ENCODE measurements at regions not wholly inside any gene's neighbourhood (a gene's known extent, or its start where the extent isn't known, plus 50 kb on each side); places are given as distances from the start of the nearest gene placed in this dataset.

GRCh38 chr6:91705646-91706045, 1118.8 kb upstream of the MAP3K7 start:
- ChIA-PET POLR2A (no interaction called here), CTCF (no interaction called here)
- Histone ChIP-seq H3K4me3 (no peak overlapping the region), H3K4me2 (no peak overlapping the region), H3K9me3 (no peaks in the 10 kb centered on the region), H3K4me1 (no peaks in the 10 kb centered on the region), H3K27ac (no peak overlapping the region)
- FAIRE-seq: no peak
- ATAC-seq: no peak
- TF ChIP-seq CBX2 (IDR thresholded peaks at IDR 0.05; ENCODE audit: borderline replicate concordance, low read depth) (no peak), MAZ (IDR thresholded peaks at IDR 0.05; ENCODE audit: borderline replicate concordance, low read depth, low read length) (no peak), TP53 (CRISPR knock-in tag; IDR thresholded peaks at IDR 0.05) (no peak), SMC3 (IDR thresholded peaks at IDR 0.05) (no peak), HOXA7 (CRISPR knock-in tag; IDR thresholded peaks at IDR 0.05) (no peak), JUN (IDR thresholded peaks at IDR 0.05) (no peak), BCL3 (IDR thresholded peaks at IDR 0.05) (no peak), CHD2 (IDR thresholded peaks at IDR 0.05; ENCODE audit: low read length, partially characterized antibody) (no peak), POLR2A (IDR thresholded peaks at IDR 0.05; ENCODE audit: low read length) (no peak), NPAS2 (CRISPR knock-in tag; IDR thresholded peaks at IDR 0.05; ENCODE audit: borderline replicate concordance) (no peak), EHF (CRISPR knock-in tag; IDR thresholded peaks at IDR 0.05) (no peak)
- TF ChIP-seq, protein P1, sequence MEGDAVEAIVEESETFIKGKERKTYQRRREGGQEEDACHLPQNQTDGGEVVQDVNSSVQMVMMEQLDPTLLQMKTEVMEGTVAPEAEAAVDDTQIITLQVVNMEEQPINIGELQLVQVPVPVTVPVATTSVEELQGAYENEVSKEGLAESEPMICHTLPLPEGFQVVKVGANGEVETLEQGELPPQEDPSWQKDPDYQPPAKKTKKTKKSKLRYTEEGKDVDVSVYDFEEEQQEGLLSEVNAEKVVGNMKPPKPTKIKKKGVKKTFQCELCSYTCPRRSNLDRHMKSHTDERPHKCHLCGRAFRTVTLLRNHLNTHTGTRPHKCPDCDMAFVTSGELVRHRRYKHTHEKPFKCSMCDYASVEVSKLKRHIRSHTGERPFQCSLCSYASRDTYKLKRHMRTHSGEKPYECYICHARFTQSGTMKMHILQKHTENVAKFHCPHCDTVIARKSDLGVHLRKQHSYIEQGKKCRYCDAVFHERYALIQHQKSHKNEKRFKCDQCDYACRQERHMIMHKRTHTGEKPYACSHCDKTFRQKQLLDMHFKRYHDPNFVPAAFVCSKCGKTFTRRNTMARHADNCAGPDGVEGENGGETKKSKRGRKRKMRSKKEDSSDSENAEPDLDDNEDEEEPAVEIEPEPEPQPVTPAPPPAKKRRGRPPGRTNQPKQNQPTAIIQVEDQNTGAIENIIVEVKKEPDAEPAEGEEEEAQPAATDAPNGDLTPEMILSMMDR (IDR thresholded peaks at IDR 0.05): no peak
- DNase-seq (ENCODE audit: low read depth in 1 of 2, low spot score in 1 of 2): no peak
- WGBS (ENCODE audit: missing lambda C conversion rate): 0% methylated on average over 3 of the region's 3 CpGs

DNA sequence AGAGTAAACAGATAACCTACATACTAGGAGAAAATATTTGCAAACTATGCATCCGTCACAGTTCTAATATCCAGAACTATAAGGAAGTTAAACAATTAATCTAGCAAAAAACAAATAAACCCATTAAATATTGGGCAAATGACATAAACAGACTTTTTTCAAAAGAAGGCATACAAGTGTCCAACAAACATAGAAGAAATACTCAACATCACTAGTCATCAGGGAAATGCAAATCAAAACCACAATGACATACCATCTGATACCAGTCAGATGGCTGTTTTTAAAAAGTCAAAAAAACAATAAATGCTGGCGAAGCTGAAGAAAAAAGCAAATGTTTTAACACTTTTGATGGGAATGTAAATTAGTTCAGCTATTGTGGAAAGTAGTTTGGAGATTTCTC, 1117.7 kb upstream of the MAP3K7 start:
- Histone ChIP-seq H3K4me3 (no peak overlapping the region), H3K4me1 (no peaks in the 10 kb centered on the region), H3K9me3 (no peaks in the 10 kb centered on the region), H3K27ac (no peak overlapping the region), H3K4me2 (no peak overlapping the region)
- 9% methylated on average over 2 of the region's 2 CpGs for WGBS (ENCODE audit: missing lambda C conversion rate)
- TF ChIP-seq POLR2A (IDR thresholded peaks at IDR 0.05; ENCODE audit: low read length) (no peak), BHLHE40 (IDR thresholded peaks at IDR 0.05; ENCODE audit: low read depth, low read length) (no peak), CHD4 (IDR thresholded peaks at IDR 0.05; ENCODE audit: borderline replicate concordance) (no peak)
- CTCF ChIA-PET: interaction anchor here (0.6 kb wide), 1 partner anchor 332 kb away, joined by 3 read pairs; no protein-coding TSS in a partner anchor
- DNase-seq (ENCODE audit: low read depth in 1 of 2, low spot score in 1 of 2): no peak
- POLR2A ChIA-PET: no interaction called here
- FAIRE-seq: no peak
- ATAC-seq: no peak

- TF ChIP-seq NPAS2 (CRISPR knock-in tag; IDR thresholded peaks at IDR 0.05; ENCODE audit: borderline replicate concordance) (no peak), BCL3 (IDR thresholded peaks at IDR 0.05) (no peak), FOSL2 (IDR thresholded peaks at IDR 0.05) (no peak), FOSL2 (CRISPR knock-in tag; IDR thresholded peaks at IDR 0.05) (no peak), EHMT2 (IDR thresholded peaks at IDR 0.05; ENCODE audit: low read depth) (no peak), MAZ (IDR thresholded peaks at IDR 0.05; ENCODE audit: borderline replicate concordance, low read depth, low read length) (no peak), HDAC2 (IDR thresholded peaks at IDR 0.05) (no peak), JUN (IDR thresholded peaks at IDR 0.05) (no peak), ZNF302 (CRISPR knock-in tag; IDR thresholded peaks at IDR 0.05) (no peak), RFX5 (IDR thresholded peaks at IDR 0.05) (no peak), PHF8 (IDR thresholded peaks at IDR 0.05; ENCODE audit: borderline replicate concordance, low read depth) (no peak), NFE2L2 (conservative IDR thresholded peaks at IDR 0.05; ENCODE audit: low read length) (no peak), RNF2 (IDR thresholded peaks at IDR 0.05; ENCODE audit: borderline replicate concordance, low read depth) (no peak), ZSCAN20 (CRISPR knock-in tag; IDR thresholded peaks at IDR 0.05) (no peak), ATOH8 (CRISPR knock-in tag; IDR thresholded peaks at IDR 0.05; ENCODE audit: low read depth) (no peak), E2F6 (IDR thresholded peaks at IDR 0.05; ENCODE audit: borderline replicate concordance, low read depth) (no peak)
- TF ChIP-seq, protein P1 (IDR thresholded peaks at IDR 0.05): no peak
- H3K4me1 ChIP-seq: no peaks in the 10 kb centered on the region
- CTCF ChIA-PET: no interaction called here
- ATAC-seq: no peak
- WGBS (ENCODE audit: missing lambda C conversion rate): 4% methylated on average over 3 of the region's 3 CpGs
- no peak for FAIRE-seq
- DNase-seq (ENCODE audit: low read depth in 1 of 2, low spot score in 1 of 2): no peak
- H3K4me3 ChIP-seq: no peak overlapping the region
- H3K4me2 ChIP-seq: no peak overlapping the region
- no peaks in the 10 kb centered on the region for H3K9me3 ChIP-seq
- POLR2A ChIA-PET: no interaction called here
- no peak overlapping the region for H3K27ac ChIP-seq
Measured at GRCh38 chr6:91697010-91697695, 1110.3 kb upstream of the MAP3K7 start.
